HG03139 (cell line): ENCODE measurements at regions not wholly inside any gene's neighbourhood (a gene's known extent, or its start where the extent isn't known, plus 50 kb on each side); places are given as distances from the start of the nearest gene placed in this dataset.
"Not testable (repeated sequence)": the region's sequence is repeated elsewhere in the genome, so short reads cannot be mapped to it uniquely, and the experiment has no call there.

Experiments used
- ATAC-seq: cut with Tn5 transposase; IDR thresholded peaks from one replicate; pipeline ENCODE4 v1.9.1; 2021; ENCODE audit not compliant: unreplicated experiment

GRCh38 chr5:152688561-152689249 lies 283.6 kb upstream of the NMUR2 start:
- no peak for ATAC-seq

GRCh38 chr5:152689250-152689711 lies 284.2 kb upstream of the NMUR2 start:
- no peak for ATAC-seq

- no peak for ATAC-seq
These were observed 289.2 kb upstream of the NMUR2 start for GRCh38 chr5:152694231-152694630.

- ATAC-seq, result no peak
These were observed 296.3 kb upstream of the NMUR2 start for GRCh38 chr5:152701305-152701949.

- ATAC-seq, result no peak
These were observed 299.2 kb upstream of the NMUR2 start for GRCh38 chr5:152704286-152704685.

- no peak for ATAC-seq
These were observed 306.8 kb upstream of the NMUR2 start for GRCh38 chr5:152711801-152712388.

- ATAC-seq, result no peak
These were observed 312.3 kb upstream of the NMUR2 start for GRCh38 chr5:152717393-152717792.

GRCh38 chr5:152723482-152723881 lies 318.4 kb upstream of the NMUR2 start:
- ATAC-seq, result no peak

- ATAC-seq, result no peak
These were observed 325.1 kb upstream of the NMUR2 start for GRCh38 chr5:152730176-152730575.

- no peak for ATAC-seq
These were observed 331.8 kb upstream of the NMUR2 start for GRCh38 chr5:152736906-152737305.

- no peak for ATAC-seq
These were observed 334.8 kb upstream of the NMUR2 start for GRCh38 chr5:152739916-152740315.

GRCh38 chr5:152741126-152741525 lies 336.0 kb upstream of the NMUR2 start:
- ATAC-seq, result not testable (repeated sequence)

GRCh38 chr5:152787709-152788217 lies 382.7 kb upstream of the NMUR2 start:
- ATAC-seq, result not testable (repeated sequence)

- ATAC-seq, result no peak
These were observed 396.8 kb upstream of the NMUR2 start for GRCh38 chr5:152801886-152802285.

- no peak for ATAC-seq
These were observed 399.1 kb upstream of the NMUR2 start for GRCh38 chr5:152804179-152804578.

- ATAC-seq, result no peak
These were observed 406.9 kb upstream of the NMUR2 start for GRCh38 chr5:152811988-152812387.

GRCh38 chr5:152813526-152813925 lies 408.4 kb upstream of the NMUR2 start:
- no peak for ATAC-seq

- ATAC-seq, result no peak
These were observed 414.8 kb upstream of the NMUR2 start for GRCh38 chr5:152819891-152820290.

- no peak for ATAC-seq
These were observed 419.2 kb upstream of the NMUR2 start for GRCh38 chr5:152824316-152824715.

- no peak for ATAC-seq
These were observed 433.2 kb upstream of the NMUR2 start for GRCh38 chr5:152838241-152838786.

GRCh38 chr5:152844713-152845112 lies 439.6 kb upstream of the NMUR2 start:
- no peak for ATAC-seq

- no peak for ATAC-seq
These were observed 448.3 kb upstream of the NMUR2 start for GRCh38 chr5:152853361-152853760.
